GM21529 (cell line): ENCODE measurements at regions not wholly inside any gene's neighbourhood (a gene's known extent, or its start where the extent isn't known, plus 50 kb on each side); places are given as distances from the start of the nearest gene placed in this dataset.
"Not testable (repeated sequence)": the region's sequence is repeated elsewhere in the genome, so short reads cannot be mapped to it uniquely, and the experiment has no call there.

Source experiments
- ATAC-seq: cut with Tn5 transposase; IDR thresholded peaks from one replicate; pipeline ENCODE4 v1.9.1; 2021; ENCODE audit not compliant: unreplicated experiment

GRCh38 chr12:75685617-75686225 lies 174.3 kb upstream of the KRR1 start:
- ATAC-seq, result no peak

GRCh38 chr12:75684678-75685616 lies 173.5 kb upstream of the KRR1 start:
- no peak for ATAC-seq

- ATAC-seq, result not testable (repeated sequence)
Observed at GRCh38 chr12:75683995-75684586, 172.7 kb upstream of the KRR1 start.

- ATAC-seq, result no peak
Observed at GRCh38 chr12:75683220-75683619, 171.8 kb upstream of the KRR1 start.

- ATAC-seq, result no peak
Observed at GRCh38 chr12:75677522-75677921, 166.1 kb upstream of the KRR1 start.

- ATAC-seq, result no peak
Observed at GRCh38 chr12:75674393-75674792, 163.0 kb upstream of the KRR1 start.

DNA sequence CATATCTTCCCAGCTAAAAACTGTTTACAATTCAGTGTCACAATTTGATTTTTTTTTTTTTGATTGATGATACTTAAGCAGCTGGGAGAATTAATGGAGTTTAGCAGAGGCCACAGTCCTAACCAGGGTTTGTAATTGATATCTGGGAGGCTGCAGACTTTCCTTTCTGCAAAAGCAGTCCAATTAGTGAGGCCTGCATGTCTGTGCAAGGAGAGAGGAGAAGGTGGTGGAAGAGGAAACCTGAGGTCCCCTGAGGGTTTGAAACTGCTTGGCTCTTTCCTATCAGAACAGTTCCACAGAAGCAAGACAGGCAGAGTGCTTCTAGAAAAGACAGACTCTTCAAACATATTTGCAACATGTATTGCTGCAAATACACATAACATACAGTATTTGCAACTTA lies 160.8 kb upstream of the KRR1 start:
- ATAC-seq, result no peak

GRCh38 chr12:75670216-75670615 lies 158.8 kb upstream of the KRR1 start:
- ATAC-seq, result no peak

- ATAC-seq, result no peak
Observed at GRCh38 chr12:75666939-75667334, 155.5 kb upstream of the KRR1 start.

DNA sequence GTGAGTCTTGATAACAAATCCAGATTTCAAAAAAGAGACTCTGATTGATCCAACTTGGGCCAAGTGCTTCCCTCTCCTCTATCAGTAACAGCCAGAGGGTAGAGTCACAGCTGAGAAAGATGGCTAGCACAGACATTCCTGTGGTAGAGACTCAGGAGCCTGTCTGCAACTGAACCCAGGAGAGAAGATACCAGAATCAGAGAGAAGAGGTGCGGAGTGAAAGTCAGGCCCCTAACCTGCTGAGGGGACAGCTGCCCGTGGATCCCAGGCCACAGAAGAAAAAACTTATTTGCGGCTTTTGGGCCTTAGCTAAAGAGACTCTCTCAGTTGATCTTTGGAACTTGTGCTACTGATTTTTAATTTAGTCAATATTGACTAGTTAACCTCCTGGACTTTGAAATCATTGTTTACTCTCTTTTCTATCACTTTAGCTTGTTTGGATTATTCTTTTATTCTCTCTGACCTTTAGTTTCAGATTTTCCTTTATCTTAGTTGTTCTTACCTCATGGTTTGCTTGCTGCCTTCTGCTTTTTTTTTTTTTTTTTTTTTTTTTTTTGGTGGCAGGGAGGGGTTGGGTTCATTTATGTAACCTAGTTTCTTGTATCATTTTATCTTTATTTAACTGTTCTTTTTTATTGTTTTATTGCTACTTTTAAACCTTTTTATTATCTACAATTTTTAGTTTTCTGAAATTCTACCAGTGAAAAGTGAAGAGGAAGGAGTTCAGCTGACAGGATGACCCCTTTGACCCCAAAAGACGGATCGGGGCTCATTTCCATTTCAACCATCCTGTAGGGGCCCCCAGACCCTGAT lies 154.9 kb upstream of the KRR1 start:
- no peak for ATAC-seq

DNA sequence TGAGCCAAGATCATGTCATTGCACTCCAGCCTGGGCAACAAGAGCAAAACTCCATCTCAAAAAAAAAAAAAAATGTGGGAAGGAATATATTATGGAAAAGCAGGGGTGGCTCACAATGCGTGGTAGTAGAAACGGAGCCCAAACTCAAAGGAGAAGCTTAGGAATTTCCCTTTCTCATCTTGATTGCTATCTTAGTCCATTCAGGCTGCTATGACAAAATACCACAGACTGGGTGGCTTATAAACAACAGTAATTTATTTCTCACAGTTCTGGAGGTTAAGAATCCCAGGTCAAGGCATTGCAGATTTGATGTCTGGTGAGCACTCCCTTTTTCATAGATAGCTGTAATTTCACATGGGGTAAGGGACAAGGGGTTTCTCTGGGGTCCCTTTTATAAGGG lies 153.8 kb upstream of the KRR1 start:
- ATAC-seq, result no peak

GRCh38 chr12:75662511-75663159 lies 151.2 kb upstream of the KRR1 start:
- ATAC-seq, result no peak

- no peak for ATAC-seq
Observed at GRCh38 chr12:75661908-75662307, 150.5 kb upstream of the KRR1 start.

- ATAC-seq, result no peak
Observed at GRCh38 chr12:75660805-75661404, 149.5 kb upstream of the KRR1 start.

GRCh38 chr12:75660107-75660530 lies 148.7 kb upstream of the KRR1 start:
- no peak for ATAC-seq

GRCh38 chr12:75658901-75659823 lies 147.8 kb upstream of the KRR1 start:
- ATAC-seq, result no peak

DNA sequence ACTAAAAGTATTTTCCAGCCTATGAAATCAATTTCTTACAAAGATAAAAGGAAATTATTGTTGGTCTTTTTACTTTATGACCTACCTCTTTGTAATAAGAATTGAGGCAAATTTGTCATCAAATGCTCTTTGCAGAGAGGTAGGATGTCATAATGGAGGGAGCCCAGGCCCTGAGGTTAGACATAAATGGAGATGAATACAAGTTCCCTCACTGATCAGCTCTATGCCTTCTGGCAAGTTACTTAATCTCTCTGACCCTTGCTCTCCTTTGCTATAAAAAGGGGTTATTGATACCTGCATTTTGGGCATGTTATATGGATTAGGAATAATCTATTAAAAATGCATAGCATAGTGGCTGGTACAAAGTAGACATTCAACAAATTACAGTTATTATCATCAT lies 146.9 kb upstream of the KRR1 start:
- ATAC-seq, result no peak

GRCh38 chr12:75657831-75658230 lies 146.4 kb upstream of the KRR1 start:
- no peak for ATAC-seq

- ATAC-seq, result not testable (repeated sequence)
Observed at GRCh38 chr12:75657354-75657753, 145.9 kb upstream of the KRR1 start.
